ENCODE measurements at regions not wholly inside any gene's neighbourhood (a gene's known extent, or its start where the extent isn't known, plus 50 kb on each side); places are given as distances from the start of the nearest gene placed in this dataset.

DNA sequence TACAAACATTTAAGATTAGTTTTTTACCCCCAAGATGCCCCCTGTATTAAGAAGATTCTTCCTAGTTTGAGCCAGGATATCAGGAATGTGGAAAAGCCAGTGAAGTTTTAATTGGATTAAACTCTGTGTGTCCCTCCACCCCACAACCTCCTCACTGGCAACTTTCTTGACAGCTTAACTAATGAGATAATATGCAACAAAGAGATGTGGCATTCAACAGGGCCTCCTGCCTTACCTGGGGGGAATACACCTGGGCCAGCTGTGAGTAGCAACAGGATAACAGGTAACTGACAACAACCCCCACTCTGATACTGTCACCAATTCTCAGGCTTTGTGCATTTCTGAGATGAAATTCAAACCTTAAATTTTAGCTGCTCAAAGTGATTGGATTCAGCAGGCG is 512.3 kb downstream of the TFAP2B start:
- DNase-seq: no peak

DNA sequence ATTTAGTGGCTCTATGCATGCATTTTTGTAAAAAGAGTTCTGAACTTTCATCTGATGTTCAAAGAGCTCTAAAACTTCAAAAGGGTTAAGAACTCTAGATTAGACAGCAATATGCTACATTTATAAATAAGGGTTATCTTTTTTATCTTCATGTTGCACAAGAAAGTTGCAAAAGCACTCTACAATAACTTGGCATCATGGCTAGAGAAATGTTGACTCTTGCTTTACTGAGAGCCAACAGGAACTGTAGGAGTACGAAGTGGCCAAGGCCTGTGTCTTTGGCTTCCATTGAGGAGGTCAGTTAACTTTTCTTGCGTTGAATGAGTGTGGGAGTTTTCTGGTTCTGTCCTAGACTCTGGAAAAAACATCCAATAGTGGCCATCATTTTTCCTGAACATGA is 516.9 kb downstream of the TFAP2B start:
- DNase-seq: no peak

GRCh38 chr6:51336185-51336584 is 517.5 kb downstream of the TFAP2B start:
- no peak for DNase-seq

DNA sequence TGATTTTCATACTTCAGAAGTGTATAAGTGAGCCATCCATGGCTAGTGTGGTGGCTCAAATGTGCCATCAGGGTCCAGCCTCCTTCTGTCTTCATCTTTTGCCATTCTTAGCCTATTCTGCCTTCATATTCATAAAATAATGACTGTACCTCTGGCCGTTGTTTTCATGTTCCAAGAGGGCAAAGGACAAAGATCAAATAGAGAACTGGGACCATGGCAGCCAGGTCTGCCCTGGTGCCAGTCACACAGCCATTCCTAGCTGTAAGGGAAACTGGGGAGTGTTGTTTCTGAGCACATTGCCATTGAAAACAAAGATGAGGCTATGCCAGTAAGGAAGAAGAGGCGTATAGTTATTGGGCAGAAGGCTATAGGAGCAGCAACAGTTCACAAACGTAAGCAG is 518.6 kb downstream of the TFAP2B start:
- DNase-seq: no peak

GRCh38 chr6:51339108-51339507 is 520.4 kb downstream of the TFAP2B start:
- no peak for DNase-seq

- no peak for DNase-seq
These were observed 521.1 kb downstream of the TFAP2B start for GRCh38 chr6:51339728-51340127.

GRCh38 chr6:51342393-51342792 is 523.7 kb downstream of the TFAP2B start:
- no peak for DNase-seq

DNA sequence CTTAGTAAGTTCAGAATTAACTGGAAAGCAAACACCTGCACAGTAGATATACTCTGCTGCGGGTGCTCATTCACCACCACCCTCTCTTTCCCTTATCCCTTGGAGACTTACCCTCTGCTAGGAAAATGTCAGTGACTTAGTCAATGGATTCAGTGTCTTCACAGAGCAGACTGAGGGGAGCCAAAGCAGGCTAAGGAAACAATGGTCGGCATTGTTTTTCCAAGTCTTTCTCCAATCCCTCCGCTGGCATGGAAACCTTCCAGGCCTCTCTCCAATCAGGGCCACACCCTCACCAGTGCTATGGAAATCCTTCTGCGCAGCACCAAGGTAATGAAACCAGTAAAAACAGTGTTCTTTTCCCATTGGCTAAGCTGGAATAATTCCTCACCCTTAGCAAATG is 531.2 kb downstream of the TFAP2B start:
- DNase-seq: no peak

DNA sequence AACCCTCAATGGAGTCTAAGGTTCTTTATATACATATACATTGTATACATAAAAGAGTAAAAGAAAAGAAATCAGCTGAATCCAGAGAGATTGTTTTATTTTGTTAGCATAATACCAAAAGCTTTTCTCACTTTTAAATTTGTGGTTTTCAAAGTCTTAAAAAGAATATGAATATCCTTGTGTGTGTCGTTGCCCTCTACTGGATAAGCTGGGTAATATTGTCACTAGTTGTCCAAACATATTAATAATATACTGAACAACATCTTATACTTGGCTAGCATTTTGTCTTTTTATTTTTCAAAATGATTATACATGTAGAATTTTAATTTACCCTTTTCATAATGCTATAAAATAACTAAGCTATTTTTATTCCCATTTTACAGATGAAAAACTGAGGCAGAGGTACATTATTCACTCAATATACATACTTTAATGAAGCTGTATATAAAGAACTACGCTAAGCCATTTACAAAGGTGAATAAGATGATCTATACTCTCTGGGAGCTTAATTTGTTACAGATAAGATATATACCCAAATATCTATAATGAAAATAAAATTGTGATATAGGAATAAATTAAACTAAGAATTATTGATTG is 531.7 kb downstream of the TFAP2B start:
- DNase-seq: peak; percentile 32

- DNase-seq: no peak
These were observed 533.9 kb downstream of the TFAP2B start for GRCh38 chr6:51352506-51353029.

GRCh38 chr6:51360287-51360686 is 541.6 kb downstream of the TFAP2B start:
- DNase-seq: no peak

DNA sequence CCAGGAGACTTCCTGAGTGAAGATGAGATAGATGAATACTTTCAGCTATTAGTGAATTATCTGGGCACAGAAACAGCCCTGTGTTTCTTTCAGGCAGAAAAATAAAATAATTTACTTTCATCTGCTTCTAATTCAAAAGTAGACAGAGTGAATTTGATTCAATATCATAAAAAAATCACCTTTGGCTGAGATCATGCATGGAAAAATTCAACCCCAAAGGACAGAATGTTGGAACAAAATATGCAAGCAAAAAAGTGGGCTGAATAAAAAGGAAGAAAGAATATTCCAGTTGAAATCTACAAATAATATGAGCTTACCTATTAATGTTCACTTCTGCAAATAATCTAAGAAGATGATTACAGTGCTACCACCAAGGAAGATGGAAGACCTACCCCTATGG is 546.9 kb downstream of the TFAP2B start:
- no peak for DNase-seq

GRCh38 chr6:51369485-51369884 is 550.8 kb downstream of the TFAP2B start:
- DNase-seq: no peak

DNA sequence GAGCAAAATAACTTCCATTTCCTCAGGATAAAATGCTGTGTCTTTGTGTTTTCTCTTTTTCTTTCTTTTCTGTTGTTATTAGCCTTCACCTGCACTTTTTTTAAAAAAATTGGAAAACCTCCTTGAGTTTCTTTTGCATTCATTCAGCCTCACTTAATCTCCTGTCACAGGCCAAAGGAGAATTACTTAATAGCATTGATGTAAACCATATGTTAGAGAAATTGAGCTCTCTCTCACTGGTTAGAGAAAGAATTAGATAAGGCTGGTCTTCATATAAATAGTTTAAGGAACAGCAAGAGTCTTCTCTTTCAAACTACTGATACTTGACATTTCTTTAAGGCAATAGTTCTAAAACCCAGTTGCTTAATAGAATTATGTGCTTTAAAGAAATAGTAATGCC is 564.2 kb downstream of the TFAP2B start:
- DNase-seq: no peak

GRCh38 chr6:51384736-51385135 is 566.1 kb downstream of the TFAP2B start:
- no peak for DNase-seq

DNA sequence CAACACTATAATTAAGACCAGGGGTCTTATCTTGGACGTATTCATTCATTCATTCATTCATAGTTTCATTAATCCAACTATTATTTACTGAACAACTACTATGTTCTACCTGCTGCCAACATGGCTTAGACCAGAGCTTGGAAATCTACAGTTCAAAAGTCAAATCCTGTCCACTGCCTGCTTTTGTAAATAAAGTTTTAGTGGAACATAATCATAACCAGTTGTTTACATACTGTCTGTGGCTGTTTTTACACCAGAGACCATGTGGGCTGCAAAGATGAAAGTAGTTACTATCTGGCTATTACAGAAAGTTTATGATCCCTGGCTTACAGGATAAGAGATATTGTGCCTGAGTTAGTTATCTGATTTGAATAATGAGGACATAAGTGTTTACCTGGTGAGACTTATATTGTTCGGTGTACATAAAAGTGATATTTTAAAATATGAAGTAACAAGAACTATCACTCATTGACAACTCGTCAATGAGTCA is 567.7 kb downstream of the TFAP2B start:
- DNase-seq: no peak

- no peak for DNase-seq
These were observed 569.2 kb downstream of the TFAP2B start for GRCh38 chr6:51387907-51388306.

DNA sequence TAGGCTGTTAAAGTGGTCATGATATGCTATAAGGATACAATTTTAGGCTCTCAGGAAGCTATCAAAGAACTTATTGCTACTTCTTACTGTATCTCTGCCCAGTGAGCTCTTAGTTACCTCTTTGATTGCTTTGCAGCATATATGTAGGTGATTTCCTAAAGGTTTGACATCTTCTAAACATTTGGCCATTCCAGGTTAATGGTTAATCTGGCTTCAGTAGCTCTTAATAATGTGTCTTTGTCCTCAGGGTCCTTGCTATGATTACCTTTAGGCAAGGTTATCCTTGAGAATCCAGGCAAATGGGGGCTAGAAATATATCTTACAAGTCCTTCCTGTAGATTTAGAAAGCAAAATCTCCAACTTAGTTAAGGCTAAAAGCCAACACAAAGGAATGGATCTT is 575.4 kb downstream of the TFAP2B start:
- no peak for DNase-seq

GRCh38 chr6:51396583-51396982 is 577.9 kb downstream of the TFAP2B start:
- no peak for DNase-seq

- DNase-seq: peak; percentile 7
These were observed 579.5 kb downstream of the TFAP2B start for GRCh38 chr6:51398064-51398705.

- DNase-seq: no peak
These were observed 580.1 kb downstream of the TFAP2B start for GRCh38 chr6:51398793-51399192.

DNA sequence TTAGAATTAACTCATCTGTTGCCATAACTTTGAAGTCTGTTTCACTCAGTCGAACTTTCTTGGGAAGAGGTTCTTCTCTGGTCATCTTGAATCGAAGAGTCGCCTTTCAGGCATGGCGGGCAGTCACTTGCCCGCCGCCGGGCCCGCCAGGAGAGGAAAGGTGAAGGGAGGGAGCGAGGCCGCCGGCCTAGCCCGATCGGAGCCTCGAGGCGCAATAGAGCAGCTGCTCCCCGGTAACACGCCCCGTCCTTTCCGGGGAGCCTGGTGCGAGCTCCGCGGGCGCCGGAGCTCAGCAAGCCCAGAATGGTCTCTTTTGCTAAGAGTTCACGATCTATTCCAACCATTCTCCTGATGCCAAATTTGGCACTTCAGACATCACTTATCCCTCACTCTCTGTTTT is 591.8 kb downstream of the TFAP2B start:
- DNase-seq: no peak

DNA sequence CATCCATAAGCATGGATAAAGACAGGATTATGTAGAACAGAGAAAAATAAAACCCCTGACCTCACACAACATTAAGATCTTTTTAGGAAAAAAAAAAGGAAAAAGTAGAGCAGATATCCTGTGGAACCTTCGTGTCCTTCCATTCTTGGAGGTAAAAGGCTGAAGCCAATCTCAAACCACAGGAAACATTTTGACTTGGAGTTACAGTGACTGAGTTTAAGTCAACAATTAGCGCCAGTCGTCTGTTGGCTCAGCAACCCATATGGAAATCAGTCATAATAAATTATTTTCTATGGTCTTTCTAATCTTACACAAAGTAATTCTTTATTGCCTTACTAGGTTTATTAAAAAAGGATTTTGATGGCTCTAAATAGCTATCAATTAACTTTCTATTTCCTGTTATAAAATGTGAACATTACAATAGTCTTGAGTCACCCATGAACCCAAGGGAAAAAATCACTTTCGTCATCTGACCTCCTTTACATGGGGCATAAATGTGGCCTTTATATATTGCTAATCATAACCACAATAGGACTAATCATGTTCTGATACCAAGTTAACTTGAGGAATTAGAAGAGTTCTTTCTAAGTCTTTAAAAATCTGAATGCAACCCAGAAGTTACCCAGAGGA is 592.9 kb downstream of the TFAP2B start:
- no peak for DNase-seq

- DNase-seq: no peak
These were observed 595.7 kb downstream of the TFAP2B start for GRCh38 chr6:51414361-51414760.

Measured in dermis blood vessel endothelial cell (primary cell).